ENCODE measurements at regions not wholly inside any gene's neighbourhood (a gene's known extent, or its start where the extent isn't known, plus 50 kb on each side); places are given as distances from the start of the nearest gene placed in this dataset.

DNA sequence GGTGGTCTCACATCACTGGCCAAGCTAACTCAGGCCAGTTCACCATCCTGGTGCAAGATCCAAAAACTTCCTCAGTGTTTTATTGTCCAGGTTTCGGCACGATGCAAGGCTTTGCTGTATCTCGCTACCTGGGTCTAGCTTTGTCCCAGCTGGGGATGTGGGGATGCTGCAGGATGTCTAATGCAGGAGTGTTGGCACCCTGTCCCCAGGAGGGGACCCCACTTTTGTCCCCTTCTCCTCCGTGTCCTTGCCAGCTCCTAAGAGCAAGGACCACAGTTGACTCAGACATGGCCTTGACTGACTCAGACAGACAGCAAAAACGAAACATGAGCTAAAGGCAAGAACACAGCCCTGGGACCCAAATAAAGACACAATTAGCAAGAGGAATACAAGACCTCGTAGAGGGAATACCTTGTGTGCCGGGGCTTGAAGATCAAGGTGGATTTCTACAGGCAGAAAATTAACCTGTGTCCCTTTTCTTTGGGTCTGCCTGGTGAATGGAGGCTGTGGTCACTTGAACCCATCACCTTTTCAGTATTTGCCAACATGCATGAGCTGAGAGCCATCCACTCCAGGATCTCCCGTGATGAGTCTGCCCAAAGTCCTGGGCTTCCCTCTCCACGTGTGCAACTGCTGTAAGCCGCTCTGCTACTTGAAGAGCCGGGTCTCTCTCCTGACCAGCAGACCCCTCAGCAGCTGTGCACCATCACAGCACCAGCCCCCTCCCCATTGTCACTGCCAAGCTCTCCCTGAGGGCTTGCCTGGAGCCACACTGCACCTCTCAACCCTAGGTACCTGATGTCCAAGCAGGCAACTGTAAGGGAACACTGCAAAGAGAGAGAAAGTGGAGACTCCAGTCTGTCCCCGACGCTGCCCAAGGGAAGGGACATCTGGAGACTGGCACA is 149.5 kb upstream of the ZNF507 start:
- DNase-seq (ENCODE audit: low spot score), result no peak
- H3K36me3 ChIP-seq (ENCODE audit: insufficient read depth, low read length), result no peaks in the 10 kb centered on the region
- H3K4me1 ChIP-seq (ENCODE audit: insufficient read depth, low read length, poor library complexity, severe bottlenecking), result no peaks in the 10 kb centered on the region
- H3K4me2 ChIP-seq (ENCODE audit: low read length), result no peak overlapping the region
- intact Hi-C loops (cut with micrococcal nuclease; ENCODE audit: unreplicated experiment), result no loop called here
- CTCF ChIA-PET (ENCODE audit: unreplicated experiment), result no interaction called here
- no peak overlapping the region for H3K27ac ChIP-seq (ENCODE audit: low read depth, low read length, poor library complexity, severe bottlenecking)
- no TSS peak for BruUV-seq (replicated peaks)
- no peaks in the 10 kb centered on the region for H3K79me2 ChIP-seq (ENCODE audit: insufficient read depth, low read depth, low read length)
- H3K4me3 ChIP-seq (ENCODE audit: low read depth, low read length, poor library complexity, severe bottlenecking), result no peak overlapping the region
- no peaks in the 10 kb centered on the region for H4K20me1 ChIP-seq (ENCODE audit: insufficient read depth, low read length)
- TF ChIP-seq EZH2phosphoT487 (IDR thresholded peaks at IDR 0.05; ENCODE audit: borderline replicate concordance, low read depth, low read length), result no peak
- TF ChIP-seq, protein P1, sequence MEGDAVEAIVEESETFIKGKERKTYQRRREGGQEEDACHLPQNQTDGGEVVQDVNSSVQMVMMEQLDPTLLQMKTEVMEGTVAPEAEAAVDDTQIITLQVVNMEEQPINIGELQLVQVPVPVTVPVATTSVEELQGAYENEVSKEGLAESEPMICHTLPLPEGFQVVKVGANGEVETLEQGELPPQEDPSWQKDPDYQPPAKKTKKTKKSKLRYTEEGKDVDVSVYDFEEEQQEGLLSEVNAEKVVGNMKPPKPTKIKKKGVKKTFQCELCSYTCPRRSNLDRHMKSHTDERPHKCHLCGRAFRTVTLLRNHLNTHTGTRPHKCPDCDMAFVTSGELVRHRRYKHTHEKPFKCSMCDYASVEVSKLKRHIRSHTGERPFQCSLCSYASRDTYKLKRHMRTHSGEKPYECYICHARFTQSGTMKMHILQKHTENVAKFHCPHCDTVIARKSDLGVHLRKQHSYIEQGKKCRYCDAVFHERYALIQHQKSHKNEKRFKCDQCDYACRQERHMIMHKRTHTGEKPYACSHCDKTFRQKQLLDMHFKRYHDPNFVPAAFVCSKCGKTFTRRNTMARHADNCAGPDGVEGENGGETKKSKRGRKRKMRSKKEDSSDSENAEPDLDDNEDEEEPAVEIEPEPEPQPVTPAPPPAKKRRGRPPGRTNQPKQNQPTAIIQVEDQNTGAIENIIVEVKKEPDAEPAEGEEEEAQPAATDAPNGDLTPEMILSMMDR (conservative IDR thresholded peaks at IDR 0.05; ENCODE audit: low read length), result no peak
- H3K9me3 ChIP-seq (ENCODE audit: low read length), result no peaks in the 10 kb centered on the region
- H3K9me2 ChIP-seq (ENCODE audit: insufficient read depth, low read length), result no peaks in the 10 kb centered on the region
- H2AFZ ChIP-seq (ENCODE audit: low read length), result no peak overlapping the region
- POLR2A ChIA-PET, result interaction anchor here (0.7 kb wide), 1 partner anchor 18 kb away, joined by 5 read pairs; no protein-coding TSS in a partner anchor

DNA sequence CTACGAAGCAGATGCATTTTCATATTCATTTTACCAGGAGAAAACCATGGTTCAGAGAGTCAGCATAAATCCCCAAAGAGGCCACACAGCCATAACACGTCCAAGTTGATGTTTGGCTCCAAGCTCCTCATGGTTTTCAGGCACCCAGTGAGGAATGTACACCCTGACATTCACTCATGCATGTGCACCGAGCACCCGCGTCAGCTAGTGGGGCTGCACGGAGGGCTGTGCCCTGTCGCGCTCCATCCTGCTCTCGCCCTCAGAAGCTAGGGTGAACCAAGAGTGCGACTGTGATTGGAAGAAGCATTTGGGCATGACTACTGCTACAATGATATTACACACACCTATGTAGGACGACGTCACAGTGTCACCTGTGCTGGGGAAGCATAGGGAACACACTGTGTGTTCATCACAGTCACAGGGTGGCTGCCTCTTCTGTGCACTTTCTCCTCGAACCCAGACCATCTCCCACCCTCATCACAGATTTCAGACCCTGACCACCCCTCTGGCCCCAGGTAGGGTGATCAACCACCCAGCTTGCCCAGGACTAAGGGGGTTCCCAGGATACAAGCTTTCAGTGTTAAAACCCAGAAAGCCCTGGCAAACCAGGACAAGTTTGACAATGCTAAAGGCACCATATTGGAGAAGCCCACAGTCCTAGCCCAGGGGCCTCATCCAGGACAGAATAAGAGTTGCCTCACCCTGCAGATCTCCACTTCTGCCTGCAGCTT is 148.6 kb upstream of the ZNF507 start:
- Histone ChIP-seq H3K9me3 (ENCODE audit: low read length) (no peaks in the 10 kb centered on the region), H3K36me3 (ENCODE audit: insufficient read depth, low read length) (no peaks in the 10 kb centered on the region), H3K9me2 (ENCODE audit: insufficient read depth, low read length) (no peaks in the 10 kb centered on the region), H3K79me2 (ENCODE audit: insufficient read depth, low read depth, low read length) (no peaks in the 10 kb centered on the region), H3K4me2 (ENCODE audit: low read length) (no peak overlapping the region), H2AFZ (ENCODE audit: low read length) (no peak overlapping the region), H3K27ac (ENCODE audit: low read depth, low read length, poor library complexity, severe bottlenecking) (no peak overlapping the region), H3K4me1 (ENCODE audit: insufficient read depth, low read length, poor library complexity, severe bottlenecking) (no peaks in the 10 kb centered on the region), H3K4me3 (ENCODE audit: low read depth, low read length, poor library complexity, severe bottlenecking) (no peak overlapping the region), H4K20me1 (ENCODE audit: insufficient read depth, low read length) (no peaks in the 10 kb centered on the region)
- DNase-seq (ENCODE audit: low spot score), result no peak
- POLR2A ChIA-PET, result no interaction called here
- BruUV-seq (replicated peaks), result no TSS peak
- intact Hi-C loops (cut with micrococcal nuclease; ENCODE audit: unreplicated experiment), result no loop called here
- CTCF ChIA-PET (ENCODE audit: unreplicated experiment), result no interaction called here
- no peak for TF ChIP-seq EZH2phosphoT487 (IDR thresholded peaks at IDR 0.05; ENCODE audit: borderline replicate concordance, low read depth, low read length)

DNA sequence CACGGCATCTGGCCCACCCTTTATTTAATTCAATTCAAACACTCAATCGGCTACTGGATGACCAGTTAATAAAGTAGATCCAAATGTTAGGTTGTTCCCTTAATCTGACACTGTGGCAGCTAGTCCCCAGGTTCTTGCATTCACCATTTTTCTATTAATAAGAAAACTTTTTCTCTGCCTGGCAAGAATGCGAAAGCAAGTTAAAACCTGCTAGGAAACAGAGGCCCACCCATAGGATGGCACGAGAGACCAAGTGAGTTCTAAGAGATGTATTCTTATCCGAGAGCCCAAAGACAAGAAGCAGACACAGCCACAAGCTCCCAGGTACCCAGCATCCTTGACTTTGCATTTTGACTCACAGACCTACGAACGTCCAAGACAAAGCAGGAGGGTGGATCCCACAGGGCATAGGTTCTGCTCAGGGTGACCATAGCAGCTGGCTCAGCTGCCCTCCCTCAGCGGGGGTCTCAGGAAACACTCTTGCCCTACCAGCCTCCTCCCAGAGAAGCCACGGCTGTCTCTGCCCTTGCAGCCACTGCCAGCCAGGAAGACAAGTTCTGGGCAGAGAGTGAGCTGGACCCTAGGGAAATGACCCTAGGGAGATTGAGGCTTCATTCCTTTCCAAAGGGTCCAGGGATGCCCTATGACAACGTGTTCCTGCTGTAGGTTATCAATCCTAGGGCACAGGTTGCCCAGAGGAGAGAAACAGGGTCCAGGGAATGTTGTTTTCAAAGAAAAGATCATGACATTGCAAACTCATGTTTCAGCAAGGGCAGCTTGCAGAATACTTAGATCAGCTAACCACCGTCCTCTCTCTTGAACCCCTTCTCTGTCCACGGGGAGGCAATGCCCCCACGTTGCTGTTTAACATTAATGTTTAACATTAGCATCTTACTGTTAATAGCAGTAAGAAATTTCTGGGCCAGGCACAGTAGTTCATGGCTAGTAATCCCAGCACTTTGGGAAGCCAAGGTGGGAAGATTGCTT is 147.2 kb upstream of the ZNF507 start:
- Histone ChIP-seq H3K36me3 (ENCODE audit: insufficient read depth, low read length) (no peaks in the 10 kb centered on the region), H2AFZ (ENCODE audit: low read length) (no peak overlapping the region), H3K27ac (ENCODE audit: low read depth, low read length, poor library complexity, severe bottlenecking) (no peak overlapping the region), H3K9me3 (ENCODE audit: low read length) (no peaks in the 10 kb centered on the region), H3K4me2 (ENCODE audit: low read length) (no peak overlapping the region), H3K79me2 (ENCODE audit: insufficient read depth, low read depth, low read length) (no peaks in the 10 kb centered on the region), H4K20me1 (ENCODE audit: insufficient read depth, low read length) (no peaks in the 10 kb centered on the region), H3K4me3 (ENCODE audit: low read depth, low read length, poor library complexity, severe bottlenecking) (no peak overlapping the region), H3K9me2 (ENCODE audit: insufficient read depth, low read length) (no peaks in the 10 kb centered on the region), H3K4me1 (ENCODE audit: insufficient read depth, low read length, poor library complexity, severe bottlenecking) (no peaks in the 10 kb centered on the region)
- DNase-seq (ENCODE audit: low spot score), result no peak
- ChIA-PET POLR2A (interaction anchor here (0.6 kb wide), 1 partner anchor 339 kb away, joined by 3 read pairs; no protein-coding TSS in a partner anchor), CTCF (ENCODE audit: unreplicated experiment) (no interaction called here)
- TF ChIP-seq EZH2phosphoT487 (IDR thresholded peaks at IDR 0.05; ENCODE audit: borderline replicate concordance, low read depth, low read length), result no peak
- TF ChIP-seq, protein P1 (conservative IDR thresholded peaks at IDR 0.05; ENCODE audit: low read length), result no peak
- no TSS peak for BruUV-seq (replicated peaks)
- intact Hi-C loops (cut with micrococcal nuclease; ENCODE audit: unreplicated experiment), result no loop called here
